M059J (cell line): ENCODE measurements at regions not wholly inside any gene's neighbourhood (a gene's known extent, or its start where the extent isn't known, plus 50 kb on each side); places are given as distances from the start of the nearest gene placed in this dataset.

ENCODE experiments used
- DNase-seq: peaks from one replicate; pipeline ENCODE4 v3.0.0-alpha.2; 2012; ENCODE audit warnings: low read depth

DNA sequence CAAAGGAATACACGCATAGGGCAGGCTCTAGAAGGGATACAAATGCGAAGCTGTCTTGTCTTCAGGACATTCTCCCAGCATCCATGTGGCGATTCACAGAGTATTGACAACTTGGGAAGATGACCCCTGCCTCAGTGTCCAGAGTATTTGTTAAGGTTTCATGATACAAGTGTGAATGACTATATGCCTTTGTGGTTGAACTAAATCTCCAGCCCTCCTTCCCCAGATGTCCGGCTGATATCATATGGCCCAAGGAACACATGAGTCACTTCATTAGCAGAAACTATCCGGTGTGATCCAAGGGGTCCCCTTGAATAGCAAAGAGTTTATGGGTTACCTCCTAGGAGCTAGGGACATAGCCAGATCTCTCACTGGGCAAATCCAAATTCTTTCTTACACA is 151.0 kb downstream of the INSIG2 start:
- no peak for DNase-seq

DNA sequence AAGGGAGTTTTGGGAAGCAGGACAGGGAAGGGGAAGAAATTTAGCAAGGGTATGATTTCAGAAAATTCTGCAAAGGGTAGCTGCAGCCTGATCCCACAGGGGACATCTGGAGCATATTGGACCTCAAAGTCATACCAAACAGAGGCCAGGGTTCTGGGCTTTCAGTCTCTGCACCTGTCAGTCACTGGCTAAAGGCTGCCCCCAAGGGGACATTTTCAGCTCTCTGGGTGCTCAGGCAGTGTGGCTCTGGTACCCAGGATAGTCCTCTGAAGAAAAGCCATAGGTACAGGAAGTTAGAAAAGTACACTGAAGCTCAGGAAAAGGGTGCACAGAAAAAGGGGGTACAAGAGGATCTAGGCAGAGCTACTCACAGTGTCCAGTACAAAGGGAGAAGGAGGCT is 149.2 kb downstream of the INSIG2 start:
- no peak for DNase-seq

DNA sequence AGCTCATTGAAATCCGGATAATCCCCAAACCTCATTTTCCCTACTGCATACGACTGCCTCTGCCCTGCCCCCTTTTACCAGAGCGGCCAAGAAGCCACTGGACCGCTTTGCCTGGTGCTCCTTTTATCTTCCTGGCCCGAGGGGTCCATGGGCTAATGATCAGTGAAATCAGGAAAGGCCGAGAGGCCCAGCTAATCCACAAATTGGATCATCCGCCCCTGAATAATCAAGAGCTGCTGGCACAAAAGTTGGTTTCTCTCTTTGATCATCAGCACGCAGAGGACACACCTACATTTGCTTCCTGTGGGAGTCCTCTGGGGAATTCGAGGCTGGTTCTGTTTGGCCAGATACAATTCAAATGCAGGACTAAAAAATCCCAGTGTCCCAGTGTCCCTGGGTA is 144.5 kb downstream of the INSIG2 start:
- no peak for DNase-seq

DNA sequence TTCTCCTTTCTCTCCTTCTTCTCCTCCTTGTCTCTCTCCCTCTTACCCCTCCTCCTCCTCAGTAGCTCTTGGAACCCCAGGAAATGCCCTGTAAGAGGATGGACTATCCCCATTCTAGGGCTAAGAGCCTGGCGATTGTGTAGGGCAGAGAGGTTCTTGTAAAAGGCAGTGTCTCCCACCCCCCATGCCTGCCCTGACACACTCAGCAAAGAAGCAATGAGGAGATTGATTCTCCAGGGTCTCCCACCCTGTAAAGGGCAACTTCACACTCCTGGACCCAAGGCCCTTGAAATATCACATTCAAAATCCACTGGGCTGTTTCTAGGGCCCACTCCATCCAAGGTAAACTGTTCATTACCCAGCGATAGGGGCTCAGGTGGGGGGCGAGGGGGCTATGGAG is 144.1 kb downstream of the INSIG2 start:
- DNase-seq: no peak

DNA sequence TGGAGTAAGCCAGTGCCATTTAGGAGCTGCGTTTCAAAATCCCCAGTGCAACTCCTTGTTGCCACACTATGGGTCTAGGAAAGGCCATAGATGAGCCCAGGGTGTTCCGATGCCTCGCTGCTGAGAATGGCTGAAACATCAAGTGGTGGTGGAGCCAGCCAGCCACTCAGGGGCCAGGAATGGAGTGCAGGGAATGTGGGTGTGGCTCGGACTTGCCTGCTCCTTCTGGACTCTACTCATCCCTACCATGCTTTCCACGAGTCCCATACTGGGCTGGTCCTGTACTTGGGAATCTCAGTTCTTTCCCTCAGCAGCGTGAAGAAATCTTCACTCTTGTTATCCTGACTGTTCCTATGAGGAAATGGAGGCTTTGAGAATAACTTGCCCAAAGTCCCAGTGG is 143.5 kb downstream of the INSIG2 start:
- DNase-seq: no peak

DNA sequence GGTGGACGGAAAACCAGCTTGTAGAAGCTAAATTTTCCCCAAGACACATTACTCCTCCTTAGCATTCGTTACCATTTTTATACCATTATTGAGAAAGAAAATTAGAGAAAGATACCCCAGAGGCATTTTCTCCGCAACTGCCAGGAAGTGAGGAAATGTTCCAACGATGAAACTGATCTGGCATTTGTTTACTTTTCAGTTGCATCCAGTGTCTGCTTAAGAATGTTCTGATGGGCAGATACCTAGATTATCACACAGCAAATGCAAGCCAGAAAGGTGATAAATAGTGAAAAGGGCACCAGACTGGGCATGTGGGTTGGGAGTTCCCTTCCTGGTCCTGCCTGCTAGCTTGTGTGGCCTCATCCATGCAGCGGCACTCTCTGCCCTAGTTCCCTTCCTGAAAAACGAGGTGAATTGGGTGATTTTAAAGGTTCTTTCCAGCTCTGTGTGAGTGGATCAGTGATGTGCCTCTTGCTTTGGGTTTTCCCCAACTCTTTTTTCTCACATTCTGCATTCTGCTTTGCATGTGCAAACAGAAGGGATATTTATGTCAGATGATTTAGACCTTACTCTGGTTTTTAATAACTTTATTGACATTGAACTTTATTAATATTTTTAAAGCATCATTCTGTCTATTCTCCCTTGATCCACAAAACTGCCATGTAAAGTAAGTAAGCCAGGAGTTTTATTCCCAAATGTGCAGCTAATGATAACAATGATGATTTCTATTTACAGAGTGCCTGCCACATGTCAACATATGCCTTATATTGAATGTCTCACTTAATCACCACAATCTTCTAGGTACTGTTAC is 139.6 kb downstream of the INSIG2 start:
- no peak for DNase-seq

DNA sequence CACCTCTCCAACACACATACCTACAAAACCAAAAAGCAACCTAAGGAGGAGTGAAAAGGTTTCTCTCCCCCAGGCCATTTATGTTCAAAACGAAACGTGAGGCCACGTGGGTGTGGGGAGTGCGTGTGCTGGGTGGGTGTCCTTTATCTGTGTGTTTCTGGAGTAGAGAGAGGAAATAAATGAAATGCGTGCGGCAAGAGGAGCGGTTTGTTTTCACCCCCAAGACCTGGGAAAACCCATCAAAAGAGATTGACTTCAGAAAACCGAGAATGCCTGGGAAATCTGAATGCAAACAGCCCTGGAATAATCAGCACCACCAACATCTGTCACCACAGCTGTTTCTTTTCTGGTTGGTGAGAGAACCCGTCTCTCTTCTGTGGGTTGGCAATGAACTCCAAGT is 137.4 kb downstream of the INSIG2 start:
- DNase-seq: no peak

DNA sequence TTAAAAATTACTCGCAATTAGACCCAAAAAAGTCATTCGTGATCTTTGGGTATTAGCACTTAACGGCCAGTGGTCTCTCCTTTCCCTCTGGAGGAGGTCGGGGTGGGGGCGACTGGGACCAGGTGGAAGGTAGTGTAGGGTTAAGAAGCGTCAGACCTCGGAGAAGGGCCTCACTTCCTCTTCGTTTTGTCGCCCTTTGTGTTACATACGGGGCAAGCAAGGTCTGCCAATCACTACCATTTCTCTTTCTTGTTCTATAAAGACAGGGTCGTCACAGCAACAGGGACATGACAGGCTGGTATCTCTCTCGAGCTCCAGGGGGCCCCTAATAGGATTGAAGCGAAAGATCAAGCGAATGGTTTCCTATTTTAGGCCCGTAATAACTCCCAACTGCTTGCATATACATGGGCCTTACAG is 136.6 kb downstream of the INSIG2 start:
- no peak for DNase-seq

DNA sequence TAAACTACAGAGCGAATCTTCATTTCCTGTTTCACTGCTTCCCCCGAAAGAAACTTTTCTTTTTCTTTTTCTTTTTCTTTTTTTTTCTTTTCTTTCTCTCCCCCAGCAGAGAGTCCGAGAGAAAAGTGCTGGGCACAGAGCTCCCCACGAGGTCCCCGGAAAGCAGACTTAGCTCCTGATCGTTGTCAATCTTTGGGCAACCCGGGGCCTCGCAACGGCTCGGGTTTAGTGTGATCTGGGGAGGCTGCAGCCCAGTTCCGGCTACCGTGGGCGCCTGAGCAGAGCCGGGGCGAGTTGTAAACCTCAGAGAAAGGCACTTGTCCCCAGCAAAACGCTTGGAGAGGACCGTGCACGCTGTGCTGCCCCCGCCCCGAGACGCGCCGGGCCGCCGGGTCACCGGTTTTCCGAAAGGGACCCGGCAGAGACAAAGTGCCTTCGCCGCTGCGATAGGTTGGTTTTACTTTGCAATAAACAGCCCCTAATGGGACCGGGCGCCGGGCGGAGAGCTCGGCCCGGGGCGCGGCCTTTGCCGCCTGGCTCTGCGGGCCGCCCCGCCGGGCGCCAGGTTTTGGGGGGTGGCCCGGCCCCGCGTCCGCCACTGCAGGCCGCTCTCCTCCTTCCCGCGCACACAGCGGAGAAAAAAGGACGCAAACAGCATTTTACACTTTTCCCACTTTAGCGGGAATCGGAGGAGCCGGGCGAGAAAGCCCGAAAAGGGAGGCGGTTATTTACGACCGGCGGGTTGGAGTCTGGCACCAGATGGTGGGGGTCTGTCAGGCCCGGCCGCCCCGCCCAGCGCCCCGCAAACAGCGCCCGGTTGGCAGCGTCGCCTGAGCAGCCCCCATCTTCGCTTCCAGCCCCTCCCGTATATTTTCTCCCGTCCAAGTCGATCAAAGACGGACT is 136.0 kb downstream of the INSIG2 start:
- peak; percentile 43 for DNase-seq

DNA sequence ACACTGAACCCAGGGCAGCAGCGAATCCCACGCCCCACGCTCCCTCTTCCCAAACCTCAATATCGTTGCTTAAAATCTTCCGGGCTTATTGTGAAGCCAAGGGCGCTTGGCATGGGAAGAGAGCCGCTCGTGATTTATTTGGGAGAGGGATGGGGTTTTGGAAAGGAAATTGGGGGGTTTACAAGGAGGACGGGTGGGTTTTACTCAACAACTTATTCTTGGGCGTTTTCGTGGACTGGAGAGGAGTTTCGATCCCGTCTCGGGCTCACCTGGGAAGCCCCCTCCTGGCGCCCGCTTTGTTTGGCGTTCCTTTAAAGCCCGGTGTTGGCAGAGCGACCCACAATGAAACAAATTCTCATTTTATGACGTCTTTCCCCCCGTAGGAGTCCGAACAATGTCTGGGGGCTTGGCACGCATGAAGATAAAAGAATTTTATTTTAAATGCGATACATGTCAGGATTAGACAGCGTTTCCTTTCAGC is 135.3 kb downstream of the INSIG2 start:
- DNase-seq: no peak

DNA sequence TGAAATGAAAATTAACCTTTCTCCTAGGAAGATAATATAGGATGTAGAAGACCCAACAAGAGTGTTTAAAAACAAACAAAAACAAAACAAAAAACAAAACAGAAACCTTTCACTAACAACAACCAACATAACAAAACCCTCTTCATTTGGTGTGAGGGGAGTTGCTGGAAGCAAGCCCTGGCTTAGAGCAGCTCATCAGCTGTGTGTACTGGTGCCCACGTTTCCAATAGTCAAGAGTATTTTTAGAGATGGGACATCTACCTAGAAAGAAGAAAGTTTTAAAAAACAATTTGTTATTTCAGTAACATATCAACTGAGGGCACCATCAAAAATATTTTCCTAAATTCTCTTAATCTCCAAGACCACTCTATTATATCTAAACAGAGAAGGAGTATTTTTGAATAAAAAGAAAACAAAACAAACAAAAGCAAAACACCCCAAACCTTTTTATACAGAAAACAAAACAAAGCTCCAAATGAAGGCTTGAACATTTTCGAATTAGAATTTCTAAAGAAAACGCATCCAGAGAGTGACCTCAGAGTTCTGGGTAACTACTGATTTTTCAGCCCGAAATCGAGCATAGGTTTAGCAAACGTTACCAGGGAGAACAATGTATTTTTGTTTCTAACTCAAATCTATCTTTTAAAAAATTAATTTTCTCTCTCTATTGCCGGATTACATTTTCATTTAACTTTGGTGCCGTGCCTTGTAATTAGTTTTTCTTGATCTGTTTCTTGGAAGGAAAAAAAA is 134.6 kb downstream of the INSIG2 start:
- DNase-seq: no peak

DNA sequence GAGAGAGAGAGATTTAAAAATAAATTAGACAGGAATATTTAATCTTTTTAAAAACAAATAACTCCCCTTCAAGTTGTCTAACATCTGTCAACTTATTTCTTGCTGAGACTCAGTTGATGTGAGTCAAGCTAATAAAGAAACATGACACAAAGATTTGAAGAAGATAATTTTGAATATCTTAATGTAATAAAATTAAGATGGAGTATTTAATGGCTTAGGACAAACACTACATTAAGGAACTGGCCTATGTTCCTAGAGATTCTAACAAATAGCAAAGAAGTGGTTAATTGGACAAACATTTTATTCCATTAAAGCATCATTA is 134.0 kb downstream of the INSIG2 start:
- no peak for DNase-seq

DNA sequence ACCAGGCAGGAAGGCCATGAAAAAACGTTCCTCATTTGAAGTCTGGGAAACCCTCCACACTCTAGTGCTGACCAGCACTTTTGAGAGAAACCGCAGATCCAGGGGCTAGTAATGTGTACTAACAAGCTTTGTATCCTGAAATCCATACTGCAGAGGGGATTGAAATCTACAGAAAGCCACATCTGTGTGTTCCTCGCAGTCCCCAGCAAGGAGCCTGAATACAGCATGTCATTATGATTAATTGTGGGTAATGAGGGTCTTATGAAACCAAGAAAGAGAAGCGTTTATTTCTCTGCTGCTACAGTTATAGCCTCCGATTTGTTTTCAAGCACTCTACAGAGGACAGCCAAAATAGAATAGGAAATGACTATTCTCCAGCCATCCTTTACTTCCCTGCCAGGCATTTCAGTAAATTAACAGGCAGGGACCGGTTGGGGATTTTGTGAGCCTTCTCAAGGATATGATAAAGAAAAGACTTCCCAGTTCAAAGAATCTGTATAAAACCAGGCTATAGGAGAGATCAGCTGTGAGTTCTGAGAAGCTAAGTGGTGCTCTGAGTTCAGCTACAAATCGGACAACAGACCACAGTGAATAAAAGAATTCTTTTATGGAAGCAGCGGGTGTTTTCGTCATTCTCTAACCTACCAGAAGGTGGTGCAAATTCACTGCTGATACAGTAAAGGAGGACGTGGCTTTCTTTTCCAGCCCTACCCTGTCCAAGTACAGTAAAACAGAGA is 133.4 kb downstream of the INSIG2 start:
- peak; percentile 70 for DNase-seq

DNA sequence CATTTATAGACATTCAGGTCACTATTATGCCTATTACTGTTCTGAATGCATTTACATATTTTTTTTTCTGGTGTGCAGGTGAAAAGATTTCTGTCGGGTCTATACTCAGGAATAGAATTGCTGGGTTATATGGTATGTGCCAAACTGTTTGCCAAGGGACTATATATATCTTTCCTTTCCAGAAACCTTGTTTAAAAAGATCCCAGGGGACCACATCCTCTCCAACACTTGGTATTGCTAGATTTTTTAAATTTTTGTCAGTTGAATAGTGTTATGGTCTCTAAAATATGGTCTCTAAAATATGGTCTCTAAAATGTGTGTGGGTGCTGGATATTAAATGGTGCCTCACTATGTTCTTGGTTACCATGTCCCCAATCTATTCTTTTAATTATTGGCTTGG is 131.3 kb downstream of the INSIG2 start:
- no peak for DNase-seq

DNA sequence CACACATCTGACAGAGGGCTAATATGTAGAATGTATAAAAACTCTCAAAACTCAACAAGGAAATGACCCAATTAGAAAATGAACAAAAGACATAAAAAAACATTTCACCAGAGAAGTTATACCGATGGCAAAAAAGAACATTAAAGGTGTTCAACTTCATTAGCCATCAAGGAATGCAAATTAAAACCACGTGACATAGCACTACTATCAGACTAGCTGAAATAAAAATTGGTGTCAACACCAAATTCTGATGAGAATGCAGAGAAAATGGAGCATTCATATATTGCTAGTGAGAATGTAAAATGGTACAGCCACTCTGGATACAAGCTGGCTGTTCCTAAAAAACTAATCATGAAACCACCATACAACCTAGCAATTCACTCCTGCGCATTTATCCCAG is 128.0 kb downstream of the INSIG2 start:
- DNase-seq: no peak

DNA sequence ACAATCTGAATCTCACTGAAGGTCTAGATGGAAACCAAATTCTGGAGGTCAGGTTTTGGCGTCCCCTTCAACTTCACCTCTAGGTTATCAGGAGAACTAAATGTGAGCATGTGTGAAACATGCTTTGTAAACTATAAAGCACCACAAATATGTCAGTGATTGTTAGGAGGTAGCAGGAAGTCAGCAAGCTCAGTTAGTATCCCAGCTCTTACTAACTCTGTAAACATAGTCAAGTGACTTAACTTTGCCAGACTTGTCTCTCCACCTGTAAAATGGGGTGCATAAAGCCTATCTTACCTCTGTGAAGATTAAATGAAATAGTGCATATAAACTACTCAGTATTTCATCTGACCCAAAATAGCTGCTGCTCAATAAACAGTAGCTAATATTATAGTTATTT is 121.5 kb downstream of the INSIG2 start:
- DNase-seq: no peak

DNA sequence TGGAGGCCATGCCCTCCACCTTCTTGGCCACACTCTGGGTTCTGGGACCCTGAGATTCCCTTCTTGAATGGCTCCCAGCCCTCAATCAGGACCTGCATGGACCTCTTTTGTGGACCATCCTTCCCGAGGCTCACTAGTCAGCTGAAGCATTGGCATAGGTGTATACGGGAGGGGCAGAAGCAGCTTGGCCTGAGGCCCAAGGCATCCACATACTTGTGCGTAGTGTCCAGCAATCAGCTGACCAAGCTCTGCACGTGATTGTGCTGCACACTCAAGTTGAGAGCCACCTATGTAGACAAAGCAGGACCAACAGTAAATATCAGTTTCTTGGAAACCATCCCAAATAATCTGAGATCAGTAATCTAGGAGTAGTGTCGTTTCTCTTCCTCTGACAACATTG is 119.6 kb downstream of the INSIG2 start:
- DNase-seq: no peak

DNA sequence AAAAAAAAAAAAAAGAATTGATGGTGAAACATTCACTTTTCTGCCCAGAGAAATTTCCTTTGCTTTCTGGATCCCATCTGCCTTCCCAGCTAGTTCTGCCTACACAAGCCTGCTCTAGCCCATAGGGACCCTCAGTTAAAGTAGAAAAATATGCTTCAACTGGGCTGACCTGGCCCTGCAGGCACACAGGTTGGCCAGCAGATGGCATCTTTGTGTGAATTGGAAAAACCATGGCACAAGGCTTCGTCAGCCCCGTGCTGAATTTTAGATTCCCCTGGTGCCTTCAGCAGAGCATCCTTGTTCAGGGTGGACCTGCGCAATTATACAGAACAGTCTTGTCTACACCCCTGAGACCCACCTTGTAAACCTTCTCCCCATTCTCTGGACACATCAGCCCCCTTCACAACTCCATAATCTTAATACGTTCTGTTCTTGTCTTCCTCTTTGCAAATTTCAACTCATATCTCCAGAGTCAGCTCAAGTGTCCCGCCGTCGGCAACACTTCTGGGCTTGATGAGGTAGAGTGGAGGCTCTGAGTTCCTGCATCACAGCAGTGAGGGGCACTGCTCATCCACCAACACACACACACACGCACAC is 114.5 kb downstream of the INSIG2 start:
- peak; percentile 38 for DNase-seq

DNA sequence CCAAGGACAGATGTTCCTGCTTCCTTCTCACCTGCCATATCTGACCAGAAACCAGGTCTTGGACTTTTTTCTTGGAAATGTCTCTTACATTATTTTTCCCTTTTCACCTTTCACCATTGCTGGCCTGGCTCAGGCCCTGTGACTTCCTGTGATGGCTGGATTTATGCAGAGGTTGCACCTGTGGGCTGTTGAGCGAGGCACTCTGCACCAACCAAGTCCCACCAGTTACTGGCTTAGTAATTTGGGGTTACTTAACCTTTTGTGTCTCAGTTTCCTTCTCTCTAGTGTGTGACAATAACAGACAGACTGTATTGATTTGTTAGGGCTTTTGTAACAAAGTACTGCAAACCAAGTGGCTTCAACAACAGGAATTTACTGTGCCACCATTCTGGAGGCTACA is 110.0 kb downstream of the INSIG2 start:
- DNase-seq: no peak

DNA sequence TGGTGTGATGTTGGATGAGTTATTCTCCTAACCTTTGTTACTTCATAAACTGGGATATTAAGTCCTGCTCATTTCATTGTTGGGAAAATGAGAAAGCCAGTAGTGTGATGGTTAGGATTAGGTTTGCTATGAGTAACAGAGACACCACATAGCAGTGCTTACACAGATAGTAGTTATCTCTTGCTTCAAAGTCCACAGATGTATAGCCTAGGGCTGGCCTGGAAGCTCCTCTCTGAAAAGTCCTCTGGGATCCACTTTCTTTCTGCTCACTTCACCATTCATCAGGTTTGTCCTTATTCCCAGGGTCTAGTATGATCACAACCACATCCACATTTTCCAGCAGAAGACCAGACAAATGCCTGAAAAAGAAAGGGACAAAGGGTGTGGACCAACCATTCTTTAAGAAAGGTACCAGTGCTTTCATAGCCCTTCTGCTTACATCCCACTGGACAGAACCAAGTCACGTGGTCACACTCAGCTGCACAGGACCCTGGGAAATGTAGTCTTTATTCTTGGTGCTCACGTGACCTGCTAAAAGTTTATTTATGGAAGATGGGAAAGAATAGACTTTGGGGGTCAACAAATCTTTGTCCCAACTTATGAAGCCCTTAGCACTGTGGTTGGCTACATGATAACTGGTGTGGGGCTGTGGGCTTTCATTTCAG is 108.9 kb downstream of the INSIG2 start:
- DNase-seq: peak; percentile 12

DNA sequence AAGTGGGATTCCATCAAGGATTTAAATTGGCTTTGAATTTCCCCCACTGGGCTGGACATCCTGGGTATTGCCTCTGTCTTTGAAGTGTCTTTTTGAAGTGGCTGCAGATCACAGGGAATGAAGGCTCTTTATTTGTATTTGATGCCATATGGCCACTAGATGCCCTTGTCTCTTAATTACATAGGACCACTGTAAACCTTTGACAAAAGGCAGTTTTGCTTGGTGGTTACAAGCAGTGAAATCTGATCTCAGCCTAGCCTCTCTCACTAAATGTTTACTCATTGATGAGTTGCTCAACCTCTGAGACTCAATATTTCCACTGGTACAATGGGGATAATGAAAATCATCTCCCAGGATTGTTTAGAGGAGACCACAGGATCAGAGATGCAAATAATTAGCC is 102.2 kb downstream of the INSIG2 start:
- DNase-seq: no peak
